Astrocyte (in vitro differentiated cells and primary cell): ENCODE measurements at regions not wholly inside any gene's neighbourhood (a gene's known extent, or its start where the extent isn't known, plus 50 kb on each side); places are given as distances from the start of the nearest gene placed in this dataset.

Experiments
- DNase-seq: peaks from one replicate; pipeline ENCODE4 v3.0.0-alpha.2; 2010; ENCODE audit warnings: low read depth
- FAIRE-seq: peaks from 2 replicates; lab custom pipeline; 2011; peaks lifted over from hg19 to GRCh38; lab: Jason Lieb, UNC
- H2AFZ ChIP-seq: 2 replicates; pipeline ENCODE4 v1.6.0; 2012; ENCODE audit warnings: low read depth, low read length, inconsistent platforms
- H3K27ac ChIP-seq: 2 replicates; pipeline ENCODE4 v1.5.1; 2011; ENCODE audit warnings: low read depth, low read length, inconsistent platforms
- H3K27me3 ChIP-seq: 2 replicates; pipeline ENCODE4 v1.6.0; 2011; ENCODE audit warnings: low read length, inconsistent platforms; ENCODE audit not compliant: insufficient read depth
- H3K36me3 ChIP-seq: 2 replicates; pipeline ENCODE4 v1.5.1; 2011; ENCODE audit warnings: low read length, inconsistent platforms; ENCODE audit not compliant: insufficient read depth
- H3K4me1 ChIP-seq: 2 replicates; pipeline ENCODE4 v1.5.1; 2011; ENCODE audit warnings: low read length, inconsistent platforms; ENCODE audit not compliant: insufficient read depth
- H3K4me2 ChIP-seq: 2 replicates; pipeline ENCODE4 v1.6.0; 2012; ENCODE audit warnings: low read length, inconsistent platforms
- H3K4me3 ChIP-seq: 2 replicates; pipeline ENCODE4 v1.5.1; 2011; ENCODE audit warnings: low read depth, mild to moderate bottlenecking, low read length, inconsistent platforms; ENCODE audit not compliant: insufficient read depth
- H3K79me2 ChIP-seq: 2 replicates; pipeline ENCODE4 v1.6.0; 2012; ENCODE audit warnings: mild to moderate bottlenecking, low read length, inconsistent platforms; ENCODE audit not compliant: insufficient read depth
- H3K9ac ChIP-seq: 2 replicates; pipeline ENCODE4 v1.6.0; 2012; ENCODE audit warnings: mild to moderate bottlenecking, low read length, inconsistent platforms
- H3K9me3 ChIP-seq: 2 replicates; pipeline ENCODE4 v1.5.1; 2012; ENCODE audit warnings: low read depth, mild to moderate bottlenecking, low read length, inconsistent platforms; ENCODE audit not compliant: insufficient read depth
- H4K20me1 ChIP-seq: 2 replicates; pipeline ENCODE4 v1.6.0; 2012; ENCODE audit warnings: low read length, inconsistent platforms; ENCODE audit not compliant: insufficient read depth
- H3K27ac Mint-ChIP-seq: one replicate; pipeline ENCODE4 v1.8.0; 2021; ENCODE audit warnings: mild to moderate bottlenecking, mixed read lengths; ENCODE audit not compliant: unreplicated experiment
- H3K27me3 Mint-ChIP-seq: one replicate; pipeline ENCODE4 v1.8.0; 2021; ENCODE audit warnings: low read depth, mixed read lengths; ENCODE audit not compliant: unreplicated experiment
- H3K36me3 Mint-ChIP-seq: one replicate; pipeline ENCODE4 v1.8.0; 2021; ENCODE audit warnings: low read depth, mixed read lengths; ENCODE audit not compliant: unreplicated experiment
- H3K4me1 Mint-ChIP-seq: one replicate; pipeline ENCODE4 v1.8.0; 2021; ENCODE audit warnings: low read depth, mixed read lengths; ENCODE audit not compliant: unreplicated experiment
- H3K4me3 Mint-ChIP-seq: one replicate; pipeline ENCODE4 v1.8.0; 2021; ENCODE audit warnings: mild to moderate bottlenecking, moderate library complexity, mixed read lengths; ENCODE audit not compliant: unreplicated experiment
- H3K9me3 Mint-ChIP-seq: one replicate; pipeline ENCODE4 v1.8.0; 2021; ENCODE audit warnings: mild to moderate bottlenecking, mixed read lengths; ENCODE audit not compliant: unreplicated experiment
- CTCF ChIP-seq: IDR thresholded peaks from 2 replicates; pipeline ENCODE4 v1.5.1; 2011; ENCODE audit warnings: low read depth, mild to moderate bottlenecking, inconsistent platforms, low read length, moderate library complexity; ENCODE audit not compliant: insufficient read depth
- EZH2 ChIP-seq: IDR thresholded peaks from 2 replicates; pipeline ENCODE4 v1.6.1; 2012; ENCODE audit warnings: mild to moderate bottlenecking, low read length, inconsistent platforms; ENCODE audit not compliant: insufficient read depth

- H3K27ac ChIP-seq, result no peak overlapping the region
- H3K9ac ChIP-seq, result no peak overlapping the region
- Mint-ChIP-seq H3K9me3 (peaks cover 3% of the 10 kb centered on the region), H3K27me3 (peaks cover 4% of the 10 kb centered on the region), H3K27ac (no peak overlapping the region), H3K4me1 (no peaks in the 10 kb centered on the region), H3K4me3 (no peak overlapping the region), H3K36me3 (no peaks in the 10 kb centered on the region)
- no peaks in the 10 kb centered on the region for H4K20me1 ChIP-seq
- FAIRE-seq, result no peak
- peaks cover 5% of the 10 kb centered on the region for H3K9me3 ChIP-seq
- no peaks in the 10 kb centered on the region for H3K36me3 ChIP-seq
- no peak for DNase-seq
- no peak overlapping the region for H3K4me3 ChIP-seq
- H2AFZ ChIP-seq, result no peak overlapping the region
- H3K79me2 ChIP-seq, result no peaks in the 10 kb centered on the region
- TF ChIP-seq EZH2 (no peak), CTCF (no peak)
- H3K4me2 ChIP-seq, result no peak overlapping the region
- H3K27me3 ChIP-seq, result no peaks in the 10 kb centered on the region
- no peaks in the 10 kb centered on the region for H3K4me1 ChIP-seq
Observed at GRCh38 chr2:810397-810796, 133.2 kb upstream of the TMEM18 start.

DNA sequence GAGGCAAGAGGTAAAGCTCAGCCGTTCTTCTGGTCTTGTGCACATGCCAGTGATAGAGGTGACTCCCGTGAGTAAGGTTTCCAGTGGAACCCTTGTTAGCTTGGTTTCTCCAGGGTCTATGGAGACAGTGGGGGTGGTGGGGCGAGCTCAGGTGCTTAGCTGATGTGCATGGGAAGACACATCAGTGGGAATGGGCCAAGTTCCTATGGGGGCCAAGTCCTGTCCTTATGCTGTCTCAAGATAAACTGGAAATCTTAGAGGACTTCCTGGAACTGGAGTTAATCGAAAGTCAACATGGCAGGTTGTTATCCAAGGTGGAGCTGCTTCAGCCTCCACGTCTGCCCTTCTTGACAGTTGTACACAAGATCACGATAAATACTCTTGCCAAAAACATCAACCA is 130.1 kb upstream of the TMEM18 start:
- TF ChIP-seq CTCF (no peak), EZH2 (no peak)
- H3K4me1 ChIP-seq, result no peaks in the 10 kb centered on the region
- H3K27ac ChIP-seq, result no peak overlapping the region
- Mint-ChIP-seq H3K36me3 (no peaks in the 10 kb centered on the region), H3K4me1 (no peaks in the 10 kb centered on the region), H3K27me3 (peaks cover 4% of the 10 kb centered on the region), H3K4me3 (no peak overlapping the region), H3K27ac (no peak overlapping the region), H3K9me3 (peaks cover 3% of the 10 kb centered on the region)
- H3K27me3 ChIP-seq, result no peaks in the 10 kb centered on the region
- H3K4me2 ChIP-seq, result no peak overlapping the region
- no peaks in the 10 kb centered on the region for H3K79me2 ChIP-seq
- no peaks in the 10 kb centered on the region for H4K20me1 ChIP-seq
- no peaks in the 10 kb centered on the region for H3K36me3 ChIP-seq
- DNase-seq (no peak), FAIRE-seq (no peak)
- no peak overlapping the region for H2AFZ ChIP-seq
- peaks cover 5% of the 10 kb centered on the region for H3K9me3 ChIP-seq
- no peak overlapping the region for H3K9ac ChIP-seq
- no peak overlapping the region for H3K4me3 ChIP-seq

DNA sequence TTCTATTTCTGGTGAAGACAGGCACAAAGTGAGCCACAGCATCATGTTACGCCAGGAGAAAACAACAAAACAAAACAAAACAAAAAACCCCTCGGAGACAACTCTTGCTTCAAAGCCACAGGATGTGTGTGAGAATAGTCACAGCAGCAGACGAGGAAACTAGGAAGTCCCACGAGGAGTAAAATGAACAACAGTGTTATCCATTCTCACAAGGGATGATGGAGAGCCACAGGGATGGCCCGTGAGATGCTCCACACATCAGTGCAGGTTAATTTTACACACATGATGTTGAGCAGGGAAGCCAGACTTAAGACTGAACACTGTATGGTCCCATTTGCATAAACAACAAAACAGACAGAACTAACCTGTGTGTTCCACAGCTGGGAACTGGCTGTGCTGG is 128.5 kb upstream of the TMEM18 start:
- FAIRE-seq, result no peak
- no peak overlapping the region for H3K9ac ChIP-seq
- H3K4me3 Mint-ChIP-seq, result no peak overlapping the region
- no peak overlapping the region for H2AFZ ChIP-seq
- no peaks in the 10 kb centered on the region for H3K79me2 ChIP-seq
- no peaks in the 10 kb centered on the region for H3K4me1 ChIP-seq
- no peak overlapping the region for H3K4me3 ChIP-seq
- TF ChIP-seq CTCF, result no peak
- no peak for TF ChIP-seq EZH2
- no peaks in the 10 kb centered on the region for H3K36me3 ChIP-seq
- no peaks in the 10 kb centered on the region for H3K36me3 Mint-ChIP-seq
- DNase-seq, result no peak
- H3K27ac ChIP-seq, result no peak overlapping the region
- no peaks in the 10 kb centered on the region for H4K20me1 ChIP-seq
- no peak overlapping the region for H3K4me2 ChIP-seq
- no peaks in the 10 kb centered on the region for H3K27me3 ChIP-seq
- H3K4me1 Mint-ChIP-seq, result no peaks in the 10 kb centered on the region
- H3K27ac Mint-ChIP-seq, result no peak overlapping the region
- H3K27me3 Mint-ChIP-seq, result peaks cover 4% of the 10 kb centered on the region
- peaks cover 2% of the 10 kb centered on the region for H3K9me3 Mint-ChIP-seq
- H3K9me3 ChIP-seq, result peaks cover 2% of the 10 kb centered on the region
